Activated CD8-positive, alpha-beta memory T cell treated with anti-CD3 and anti-CD28 coated beads, Interleukin-2, amount 10 ng/mL, durations not matched to agents 7 days and 5 days (primary cell): ENCODE measurements at regions not wholly inside any gene's neighbourhood (a gene's known extent, or its start where the extent isn't known, plus 50 kb on each side); places are given as distances from the start of the nearest gene placed in this dataset.

Experiments used
- ATAC-seq: fragments of 150-1000 bp; cut with Tn5 transposase; one replicate; pipeline ENCODE4 v1.10.0; 2021; ENCODE audit warnings: moderate library complexity
- CTCF ChIA-PET: fragments of 350-600 bp; sonication (Branson Sonifier 250); formaldehyde crosslinking; loops from one replicate; lab custom pipeline; 2021; ENCODE audit warnings: antibody characterized with exemption; lab: Charles Lee
- DNase-seq: peaks from one replicate; pipeline ENCODE4 v3.0.0-alpha.2; 2020
- H3K27ac Mint-ChIP-seq: one replicate; pipeline ENCODE4 v1.8.0; 2021; ENCODE audit warnings: mild to moderate bottlenecking, mixed read lengths
- H3K27me3 Mint-ChIP-seq: one replicate; pipeline ENCODE4 v1.8.0; 2021; ENCODE audit warnings: mixed read lengths
- H3K36me3 Mint-ChIP-seq: one replicate; pipeline ENCODE4 v1.8.0; 2021; ENCODE audit warnings: mild to moderate bottlenecking, mixed read lengths
- H3K4me1 Mint-ChIP-seq: one replicate; pipeline ENCODE4 v1.8.0; 2021; ENCODE audit warnings: mixed read lengths
- H3K4me3 Mint-ChIP-seq: one replicate; pipeline ENCODE4 v1.8.0; 2021; ENCODE audit warnings: mild to moderate bottlenecking, moderate library complexity, mixed read lengths
- H3K9me3 Mint-ChIP-seq: one replicate; pipeline ENCODE4 v1.8.0; 2022; ENCODE audit warnings: low read depth, mixed read lengths

DNA sequence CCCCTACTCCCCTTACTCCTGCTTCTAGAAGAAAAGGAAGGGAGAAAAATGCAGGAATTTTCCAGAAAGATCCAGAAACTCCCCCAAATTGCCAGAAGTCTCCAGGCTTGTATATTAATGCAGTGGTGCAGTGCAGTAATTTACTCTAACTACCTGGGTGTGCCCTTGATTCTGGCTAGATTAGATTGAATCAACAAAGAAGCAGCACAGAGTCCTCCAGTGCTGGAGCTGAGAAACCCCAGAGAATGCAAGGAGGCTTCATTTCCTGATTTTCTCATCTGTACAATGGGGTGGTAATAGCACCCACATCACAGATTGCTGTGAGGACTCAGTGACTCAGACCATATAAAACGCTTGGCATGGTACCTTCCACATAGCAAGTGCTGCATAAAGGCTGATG, 247.3 kb upstream of the RPL38 start:
- CTCF ChIA-PET: interaction anchor here (1.4 kb wide), 1 partner anchor 20 kb away, joined by 3 read pairs; no protein-coding TSS in a partner anchor
- no peaks in the 10 kb centered on the region for H3K4me1 Mint-ChIP-seq
- DNase-seq (no peak), ATAC-seq (no peak)
- peaks cover 19% of the 10 kb centered on the region for H3K27me3 Mint-ChIP-seq
- H3K27ac Mint-ChIP-seq: no peak overlapping the region
- H3K4me3 Mint-ChIP-seq: no peak overlapping the region
- H3K9me3 Mint-ChIP-seq: no peaks in the 10 kb centered on the region
- H3K36me3 Mint-ChIP-seq: no peaks in the 10 kb centered on the region

DNA sequence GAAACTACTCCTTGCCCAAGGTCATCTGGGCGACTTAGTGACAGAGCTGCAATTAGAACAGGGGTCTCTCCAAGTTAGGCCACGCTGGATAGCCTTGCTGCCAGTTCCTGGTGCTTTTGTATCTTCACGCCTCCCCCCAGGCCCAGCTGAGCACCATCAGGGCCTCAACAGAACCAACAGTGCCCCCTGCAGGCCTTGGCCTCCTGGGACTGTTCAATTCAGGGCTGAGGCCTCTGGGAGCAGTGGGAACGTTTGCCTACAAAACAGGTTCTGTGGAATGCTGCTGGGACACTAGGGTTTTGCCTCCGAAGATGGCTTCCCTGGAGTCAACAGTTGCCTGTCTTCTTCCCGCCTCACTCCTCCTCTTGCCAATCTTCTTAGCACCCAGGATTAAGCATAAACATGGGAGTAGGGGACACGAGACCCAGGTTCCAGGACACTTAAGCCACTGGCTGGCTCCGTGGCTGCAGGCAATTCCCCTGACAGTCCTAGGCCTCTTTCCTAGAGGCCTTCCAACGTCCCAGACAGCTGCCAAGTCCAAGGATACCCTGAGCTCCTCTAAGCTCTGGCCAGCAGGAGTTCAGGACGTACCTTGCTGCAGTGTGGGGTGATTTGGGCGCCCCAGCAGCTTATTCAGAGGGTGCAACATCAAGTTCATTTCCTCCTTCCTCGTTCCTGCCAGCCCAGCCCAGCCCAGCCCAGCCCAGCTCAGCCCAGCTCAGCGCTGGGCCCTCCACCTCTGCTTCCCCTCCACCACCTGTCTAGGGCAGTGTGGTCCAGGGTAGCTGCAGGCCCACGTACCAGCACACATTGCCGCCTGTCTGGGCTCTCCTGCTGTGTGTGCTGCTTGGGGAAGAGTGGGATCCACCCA, 246.6 kb upstream of the RPL38 start:
- Mint-ChIP-seq H3K27me3 (peaks cover 12% of the 10 kb centered on the region), H3K27ac (no peak overlapping the region), H3K4me3 (no peak overlapping the region), H3K9me3 (no peaks in the 10 kb centered on the region), H3K4me1 (no peaks in the 10 kb centered on the region), H3K36me3 (no peaks in the 10 kb centered on the region)
- CTCF ChIA-PET: interaction anchor here (1.4 to 1.6 kb wide), 2 partner anchors 20 to 528 kb away, joined by 3 read pairs; no protein-coding TSS in a partner anchor
- no peak for ATAC-seq
- DNase-seq: peak; percentile 46

DNA sequence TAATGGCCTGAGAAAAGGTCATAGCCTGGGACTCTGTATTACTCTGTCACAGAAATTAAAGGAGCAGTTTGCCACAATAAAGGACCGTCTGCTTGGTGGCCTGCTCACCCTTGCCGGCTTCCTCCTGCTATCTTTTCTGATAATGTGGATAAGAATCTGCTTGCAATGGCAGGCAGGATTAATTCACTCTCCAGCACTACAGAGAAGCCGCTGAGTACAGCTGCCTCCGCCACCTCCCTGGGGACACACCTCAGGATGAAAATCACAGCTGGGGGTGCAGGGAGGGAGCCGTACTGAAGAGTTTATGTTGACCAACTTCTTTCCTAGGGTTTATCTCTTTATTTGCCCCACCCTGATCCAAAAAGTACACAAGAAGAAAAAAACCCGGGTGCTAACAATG, 245.9 kb upstream of the RPL38 start:
- H3K27ac Mint-ChIP-seq: no peak overlapping the region
- H3K36me3 Mint-ChIP-seq: no peaks in the 10 kb centered on the region
- DNase-seq (no peak), ATAC-seq (no peak)
- H3K9me3 Mint-ChIP-seq: no peaks in the 10 kb centered on the region
- no peaks in the 10 kb centered on the region for H3K4me1 Mint-ChIP-seq
- CTCF ChIA-PET: interaction anchor here (1.4 to 1.6 kb wide), 2 partner anchors 21 to 529 kb away, joined by 3 read pairs; no protein-coding TSS in a partner anchor
- H3K4me3 Mint-ChIP-seq: no peak overlapping the region
- H3K27me3 Mint-ChIP-seq: peaks cover 8% of the 10 kb centered on the region

DNA sequence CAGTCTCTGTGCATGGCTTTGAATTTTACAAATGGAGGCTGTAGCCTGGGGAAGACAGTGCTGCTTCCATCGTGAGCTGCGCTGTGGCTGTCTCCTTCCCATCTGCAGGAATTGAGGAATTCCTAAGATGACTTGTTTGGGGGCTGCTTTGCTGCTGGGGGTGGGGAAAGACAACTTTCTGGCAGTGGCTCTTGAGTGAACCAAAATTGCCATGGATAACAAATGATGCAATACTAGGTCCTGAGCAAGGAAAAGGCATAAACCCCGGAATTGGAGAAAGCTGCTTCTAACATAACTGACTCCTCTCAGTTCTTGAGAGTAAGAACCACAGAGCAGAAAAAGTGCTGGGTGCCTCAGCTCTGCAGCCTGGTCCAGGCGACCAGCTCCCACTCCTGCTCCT, 245.0 kb upstream of the RPL38 start:
- ATAC-seq (no peak), DNase-seq (no peak)
- no peaks in the 10 kb centered on the region for H3K9me3 Mint-ChIP-seq
- no peak overlapping the region for H3K4me3 Mint-ChIP-seq
- no peaks in the 10 kb centered on the region for H3K36me3 Mint-ChIP-seq
- H3K27me3 Mint-ChIP-seq: peaks cover 8% of the 10 kb centered on the region
- CTCF ChIA-PET: interaction anchor here (1.6 kb wide), 1 partner anchor 529 kb away, joined by 3 read pairs; no protein-coding TSS in a partner anchor
- H3K4me1 Mint-ChIP-seq: no peaks in the 10 kb centered on the region
- H3K27ac Mint-ChIP-seq: no peak overlapping the region

DNA sequence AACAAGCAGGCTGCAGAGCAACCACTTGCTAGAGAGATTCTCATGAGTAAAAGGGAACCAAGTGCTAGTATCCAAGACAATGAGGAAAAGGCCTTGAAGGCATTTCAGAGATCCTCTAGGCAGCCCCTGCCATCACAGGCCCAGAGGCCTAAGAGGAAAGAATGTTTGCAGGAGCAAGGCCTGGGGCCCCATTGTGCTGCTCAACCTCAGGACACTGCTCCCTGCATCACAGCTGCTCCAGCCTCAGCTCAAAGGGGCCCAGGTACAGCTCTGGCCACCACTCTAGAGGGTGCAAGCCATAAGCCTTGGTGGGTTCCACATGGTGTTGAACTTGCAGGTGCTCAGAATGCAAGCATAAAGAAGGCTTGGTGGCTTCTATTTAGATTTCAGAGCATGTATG, 243.0 kb upstream of the RPL38 start:
- no peak for ATAC-seq
- H3K36me3 Mint-ChIP-seq: no peaks in the 10 kb centered on the region
- H3K27me3 Mint-ChIP-seq: peaks cover 8% of the 10 kb centered on the region
- CTCF ChIA-PET: no interaction called here
- no peak overlapping the region for H3K27ac Mint-ChIP-seq
- no peak overlapping the region for H3K4me3 Mint-ChIP-seq
- no peaks in the 10 kb centered on the region for H3K4me1 Mint-ChIP-seq
- H3K9me3 Mint-ChIP-seq: peaks cover 2% of the 10 kb centered on the region
- DNase-seq: no peak

DNA sequence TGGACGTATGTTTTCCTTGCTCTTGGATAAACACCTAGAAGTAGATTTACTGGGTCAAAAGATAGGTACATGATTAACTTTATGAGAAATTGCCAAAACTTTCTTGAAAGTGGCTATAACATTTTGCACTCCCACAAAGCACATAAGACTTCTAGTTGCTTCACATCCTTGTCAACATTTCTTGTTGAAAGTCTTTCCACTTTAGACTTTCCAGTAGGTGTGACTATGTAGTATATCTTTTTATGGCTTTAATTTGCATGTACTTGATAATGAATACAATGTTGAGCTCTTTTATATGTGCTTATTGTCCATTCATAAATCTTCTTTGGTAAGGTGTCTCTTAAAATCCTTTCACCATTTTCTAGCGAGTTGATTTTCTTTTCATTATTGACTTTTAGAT, 241.2 kb upstream of the RPL38 start:
- Mint-ChIP-seq H3K27me3 (peaks cover 10% of the 10 kb centered on the region), H3K9me3 (peaks cover 2% of the 10 kb centered on the region), H3K4me1 (no peaks in the 10 kb centered on the region), H3K36me3 (no peaks in the 10 kb centered on the region), H3K27ac (no peak overlapping the region), H3K4me3 (no peak overlapping the region)
- ATAC-seq (no peak), DNase-seq (no peak)
- CTCF ChIA-PET: interaction anchor here (0.9 kb wide), 1 partner anchor 532 kb away, joined by 3 read pairs; no protein-coding TSS in a partner anchor

DNA sequence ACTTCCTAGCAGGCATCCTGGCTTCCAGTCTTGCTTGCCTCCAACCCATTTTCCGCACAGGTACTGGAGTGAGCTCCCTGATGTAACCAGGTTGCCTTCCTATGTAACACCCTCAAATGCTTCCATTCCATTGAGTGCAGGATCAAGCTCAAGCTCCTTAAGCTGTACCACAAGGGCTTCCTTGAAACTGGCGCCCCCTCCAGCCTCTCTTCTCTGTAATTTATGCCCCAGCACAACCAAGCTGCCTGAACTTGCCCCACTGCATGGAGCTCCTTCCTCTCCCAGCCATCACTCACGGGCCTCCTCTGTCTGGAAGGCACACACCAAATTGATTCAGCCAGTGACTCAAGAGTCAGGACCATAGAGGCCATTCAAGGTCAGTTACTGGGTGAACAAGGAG, 234.8 kb upstream of the RPL38 start:
- no peak overlapping the region for H3K27ac Mint-ChIP-seq

DNA sequence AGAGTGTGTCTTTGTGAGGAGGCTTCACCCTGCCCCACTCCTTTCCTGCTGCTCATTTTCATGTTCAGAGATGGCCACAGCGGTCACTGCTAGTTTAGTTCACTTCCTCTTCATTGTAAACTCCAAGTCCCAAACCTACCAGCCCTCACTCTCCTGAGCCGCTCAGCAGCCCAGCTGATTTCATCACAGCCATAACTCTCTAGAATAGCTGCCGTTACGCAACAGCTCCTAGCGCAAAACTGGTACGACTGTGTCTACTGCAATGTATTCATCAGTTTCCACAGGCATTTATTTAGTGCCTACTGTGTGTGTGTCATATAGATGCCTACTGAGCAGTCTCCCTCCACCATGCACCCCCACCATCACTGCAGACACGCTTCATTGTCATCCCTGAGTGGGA, 233.5 kb upstream of the RPL38 start:
- Mint-ChIP-seq H3K36me3 (no peaks in the 10 kb centered on the region), H3K27ac (no peak overlapping the region), H3K27me3 (peaks cover 29% of the 10 kb centered on the region), H3K9me3 (peaks cover 2% of the 10 kb centered on the region), H3K4me1 (no peaks in the 10 kb centered on the region), H3K4me3 (no peak overlapping the region)
- DNase-seq: no peak
- ATAC-seq: no peak
- CTCF ChIA-PET: no interaction called here

More for the DNA sequence above, 234.8 kb upstream of the RPL38 start:
- H3K36me3 Mint-ChIP-seq: no peaks in the 10 kb centered on the region
- peaks cover 29% of the 10 kb centered on the region for H3K27me3 Mint-ChIP-seq
- peaks cover 2% of the 10 kb centered on the region for H3K9me3 Mint-ChIP-seq
- DNase-seq (no peak), ATAC-seq (no peak)
- no peaks in the 10 kb centered on the region for H3K4me1 Mint-ChIP-seq
- no peak overlapping the region for H3K4me3 Mint-ChIP-seq
- CTCF ChIA-PET: no interaction called here

DNA sequence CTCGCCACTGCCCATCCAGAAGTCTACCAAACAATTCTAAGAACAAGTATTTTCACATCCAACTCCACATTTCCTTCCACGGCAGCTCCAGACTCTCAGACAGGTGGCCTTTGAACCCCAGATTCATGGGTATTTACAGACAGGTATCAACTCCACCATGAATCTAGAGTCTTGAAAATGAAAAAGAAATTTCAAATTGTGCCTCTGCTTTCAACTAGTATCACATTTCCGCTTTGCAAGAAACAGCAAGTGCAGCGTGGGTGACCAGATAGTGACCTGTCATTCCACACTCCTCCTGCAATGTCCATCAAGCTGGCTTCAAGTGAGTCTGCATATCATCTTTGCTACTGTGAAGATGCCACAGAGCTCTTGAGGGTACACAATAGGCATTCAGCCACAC, 232.4 kb upstream of the RPL38 start:
- Mint-ChIP-seq H3K9me3 (no peaks in the 10 kb centered on the region), H3K36me3 (no peaks in the 10 kb centered on the region), H3K4me3 (no peak overlapping the region), H3K27ac (no peak overlapping the region), H3K27me3 (peaks cover 29% of the 10 kb centered on the region), H3K4me1 (no peaks in the 10 kb centered on the region)
- CTCF ChIA-PET: no interaction called here
- no peak for DNase-seq
- ATAC-seq: no peak

DNA sequence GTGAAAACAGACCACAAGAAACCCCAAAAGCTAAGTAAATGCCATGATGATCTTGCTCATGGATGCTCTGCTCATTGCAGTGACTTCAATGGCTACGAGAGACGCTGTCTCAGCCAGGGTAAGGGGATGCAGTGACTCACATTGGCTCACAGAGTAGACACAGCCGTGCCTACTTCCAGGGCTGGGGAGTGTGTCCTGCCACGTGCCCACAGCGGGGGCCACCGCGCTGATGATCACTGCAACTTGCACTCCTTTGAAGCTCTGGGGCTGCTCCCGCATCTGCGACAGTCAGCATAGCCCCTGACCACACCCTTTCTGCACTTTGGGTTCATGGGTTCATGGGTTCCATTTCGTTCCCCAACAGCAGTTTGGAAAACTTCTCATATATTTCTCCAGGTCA, 231.4 kb upstream of the RPL38 start:
- Mint-ChIP-seq H3K9me3 (no peaks in the 10 kb centered on the region), H3K36me3 (no peaks in the 10 kb centered on the region), H3K4me3 (no peak overlapping the region), H3K4me1 (no peaks in the 10 kb centered on the region), H3K27ac (no peak overlapping the region), H3K27me3 (peaks cover 27% of the 10 kb centered on the region)
- DNase-seq (no peak), ATAC-seq (no peak)
- CTCF ChIA-PET: no interaction called here

DNA sequence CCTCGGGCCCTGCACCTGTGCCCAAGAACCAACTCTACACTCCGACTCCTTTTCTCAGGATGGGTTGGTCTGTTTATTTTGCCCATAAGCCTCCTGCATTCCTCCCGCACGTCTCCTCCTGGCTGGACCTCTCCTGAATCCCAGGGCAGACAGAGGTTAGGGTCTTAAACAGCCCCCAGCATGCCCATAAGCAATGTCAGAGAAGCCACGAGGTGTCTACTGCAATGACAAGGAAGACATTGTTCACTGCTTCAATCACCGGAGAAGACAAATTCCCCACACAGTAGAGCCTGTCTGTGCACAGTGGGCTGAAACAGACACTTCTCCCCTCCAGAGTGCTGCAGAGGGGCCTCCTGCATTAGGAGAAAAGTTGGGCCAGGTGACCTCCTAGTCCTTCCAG, 230.6 kb upstream of the RPL38 start:
- CTCF ChIA-PET: no interaction called here
- DNase-seq (no peak), ATAC-seq (no peak)
- H3K36me3 Mint-ChIP-seq: no peaks in the 10 kb centered on the region
- H3K4me3 Mint-ChIP-seq: no peak overlapping the region
- H3K4me1 Mint-ChIP-seq: no peaks in the 10 kb centered on the region
- peaks cover 26% of the 10 kb centered on the region for H3K27me3 Mint-ChIP-seq
- H3K27ac Mint-ChIP-seq: no peak overlapping the region
- H3K9me3 Mint-ChIP-seq: no peaks in the 10 kb centered on the region

DNA sequence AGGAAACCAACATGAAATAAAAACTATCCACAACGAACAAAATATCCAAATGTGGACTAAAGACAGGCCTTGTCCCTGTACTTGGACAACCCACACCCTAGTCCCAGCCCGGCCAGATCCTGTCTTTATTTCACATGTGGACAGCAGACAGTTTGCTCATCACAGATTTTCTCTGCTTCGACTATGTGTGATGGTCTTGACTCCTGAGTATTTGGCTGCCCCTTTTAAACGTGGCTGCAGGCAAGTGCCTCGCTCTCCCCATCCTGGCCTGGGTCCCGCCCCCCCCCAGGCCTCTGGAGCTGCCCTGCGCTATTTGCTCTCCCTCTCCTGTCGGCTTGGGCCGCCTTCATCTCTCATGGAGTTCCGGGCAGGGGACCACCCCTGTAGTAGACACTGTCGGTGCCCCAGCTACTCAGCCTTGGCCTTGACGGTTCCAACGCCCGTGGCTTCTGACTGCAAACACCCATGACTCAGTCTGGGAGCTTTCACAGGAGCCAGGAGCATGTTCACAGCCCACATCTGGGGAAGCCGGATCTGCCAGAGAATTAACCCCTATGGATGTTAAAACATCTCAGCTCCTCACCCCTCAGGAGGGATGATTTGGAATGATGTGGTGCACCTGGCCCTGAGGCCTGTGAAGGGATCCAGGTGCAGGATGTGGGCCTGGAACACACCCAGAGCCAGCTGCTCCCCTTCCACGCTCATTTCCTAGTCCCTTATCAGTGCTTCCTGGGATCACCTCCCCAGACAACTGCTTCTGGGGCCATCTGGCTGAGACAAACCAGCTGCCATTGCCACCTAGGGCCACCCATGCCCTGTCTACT, 229.7 kb upstream of the RPL38 start:
- Mint-ChIP-seq H3K9me3 (no peaks in the 10 kb centered on the region), H3K4me1 (no peaks in the 10 kb centered on the region), H3K27me3 (peaks cover 26% of the 10 kb centered on the region), H3K27ac (no peak overlapping the region), H3K36me3 (no peaks in the 10 kb centered on the region), H3K4me3 (no peak overlapping the region)
- CTCF ChIA-PET: no interaction called here
- no peak for DNase-seq
- no peak for ATAC-seq

DNA sequence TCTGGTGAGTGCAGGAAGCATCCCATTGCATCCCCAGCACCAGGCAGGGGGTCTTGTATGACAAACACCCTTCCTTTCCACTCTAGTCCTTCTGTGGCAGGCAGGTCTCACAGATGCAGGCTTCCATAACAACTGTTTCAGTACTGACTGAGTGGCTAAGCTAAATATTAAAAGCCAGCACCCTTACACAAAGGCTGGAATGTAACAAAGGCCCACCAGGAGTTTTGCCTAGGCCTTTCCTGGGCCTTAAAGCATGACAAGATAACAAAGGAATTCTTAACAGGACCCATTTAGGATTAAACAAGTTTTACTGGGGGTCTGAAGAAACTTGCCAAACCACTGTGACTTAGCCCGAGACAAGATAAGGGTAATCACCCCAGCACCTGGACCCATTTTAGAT, 228.9 kb upstream of the RPL38 start:
- no peak overlapping the region for H3K4me3 Mint-ChIP-seq
- H3K36me3 Mint-ChIP-seq: no peaks in the 10 kb centered on the region
- peaks cover 19% of the 10 kb centered on the region for H3K27me3 Mint-ChIP-seq
- no peaks in the 10 kb centered on the region for H3K4me1 Mint-ChIP-seq
- H3K9me3 Mint-ChIP-seq: no peaks in the 10 kb centered on the region
- CTCF ChIA-PET: no interaction called here
- ATAC-seq (no peak), DNase-seq (no peak)
- H3K27ac Mint-ChIP-seq: no peak overlapping the region
